Loucy (cell line): ENCODE measurements at regions not wholly inside any gene's neighbourhood (a gene's known extent, or its start where the extent isn't known, plus 50 kb on each side); places are given as distances from the start of the nearest gene placed in this dataset.
"Not testable (repeated sequence)": the region's sequence is repeated elsewhere in the genome, so short reads cannot be mapped to it uniquely, and the experiment has no call there.

Experiments
- H2AFZ ChIP-seq: fragments of 200-600 bp; sonication (generic); 2 replicates; pipeline ENCODE4 v1.6.0; 2016; ENCODE audit warnings: antibody characterized with exemption, mild to moderate bottlenecking, low read length, moderate library complexity
- H3F3A ChIP-seq: fragments of 200-600 bp; 2 replicates; pipeline ENCODE4 v1.6.0; 2016; ENCODE audit warnings: antibody characterized with exemption, low read depth, mild to moderate bottlenecking
- H3K27me3 ChIP-seq: fragments of 200-600 bp; sonication (generic); 2 replicates; pipeline ENCODE4 v1.6.1; 2014; ENCODE audit warnings: low read length, mild to moderate bottlenecking; ENCODE audit not compliant: insufficient read depth, poor library complexity, severe bottlenecking
- H3K36me3 ChIP-seq: fragments of 200-600 bp; sonication (generic); 2 replicates; pipeline ENCODE4 v1.6.1; 2016; ENCODE audit warnings: low read length; ENCODE audit not compliant: insufficient read depth
- H3K4me1 ChIP-seq: fragments of 200-600 bp; sonication (generic); 2 replicates; pipeline ENCODE4 v1.5.1; 2014; ENCODE audit warnings: low read length, mild to moderate bottlenecking; ENCODE audit not compliant: insufficient read depth, poor library complexity, severe bottlenecking
- H3K4me2 ChIP-seq: fragments of 200-600 bp; sonication (generic); 2 replicates; pipeline ENCODE4 v1.6.0; 2014; ENCODE audit warnings: antibody characterized with exemption, low read length, low read depth, mild to moderate bottlenecking; ENCODE audit not compliant: poor library complexity, severe bottlenecking
- H3K4me3 ChIP-seq: fragments of 200-600 bp; sonication (generic); 2 replicates; pipeline ENCODE4 v1.5.1; 2014; ENCODE audit warnings: low read length, mild to moderate bottlenecking, mixed read lengths; ENCODE audit not compliant: poor library complexity, severe bottlenecking
- H3K79me2 ChIP-seq: fragments of 200-600 bp; sonication (generic); 2 replicates; pipeline ENCODE4 v1.6.1; 2014; ENCODE audit warnings: low read length; ENCODE audit not compliant: insufficient read depth
- H3K9ac ChIP-seq: fragments of 200-600 bp; sonication (generic); 2 replicates; pipeline ENCODE4 v1.6.0; 2014; ENCODE audit warnings: mild to moderate bottlenecking, low read depth, low read length, moderate library complexity; ENCODE audit not compliant: poor library complexity, severe bottlenecking
- H3K9me2 ChIP-seq: fragments of 200-600 bp; sonication (generic); replicated peaks from 2 replicates; pipeline ENCODE4 v1.6.1; 2016; ENCODE audit warnings: low read depth, low read length, mixed read lengths
- H3K9me3 ChIP-seq: fragments of 200-600 bp; sonication (generic); 2 replicates; pipeline ENCODE4 v1.6.1; 2014; ENCODE audit warnings: mild to moderate bottlenecking, antibody characterized with exemption, low read length, low read depth; ENCODE audit not compliant: insufficient read depth
- H4K20me1 ChIP-seq: fragments of 200-600 bp; sonication (generic); 2 replicates; pipeline ENCODE4 v1.6.0; 2014; ENCODE audit warnings: antibody characterized with exemption, low read length, mild to moderate bottlenecking; ENCODE audit not compliant: insufficient read depth, poor library complexity, severe bottlenecking
- CTCF ChIP-seq: fragments of 200-600 bp; sonication (generic); conservative IDR thresholded peaks from 2 replicates; pipeline ENCODE4 v1.5.1; 2014; ENCODE audit warnings: mild to moderate bottlenecking, antibody characterized with exemption, low read length
- EZH2phosphoT487 ChIP-seq: fragments of 200-600 bp; IDR thresholded peaks from 2 replicates; pipeline ENCODE4 v1.6.1; 2018; ENCODE audit warnings: antibody characterized with exemption, mild to moderate bottlenecking, moderate library complexity, borderline replicate concordance

GRCh38 chr2:113372258-113372834, 65.1 kb upstream of the ZNG1B start:
- not testable (repeated sequence) for H3K4me3 ChIP-seq, H2AFZ ChIP-seq, H3K9me2 ChIP-seq, H3K4me2 ChIP-seq, H3K27me3 ChIP-seq, H3K9me3 ChIP-seq, H3K79me2 ChIP-seq, H4K20me1 ChIP-seq, H3F3A ChIP-seq, H3K4me1 ChIP-seq, H3K36me3 ChIP-seq, H3K9ac ChIP-seq

- Histone ChIP-seq H3K27me3 (no peaks in the 10 kb centered on the region), H2AFZ (no peak overlapping the region), H3K4me2 (no peak overlapping the region), H4K20me1 (no peaks in the 10 kb centered on the region), H3K36me3 (no peaks in the 10 kb centered on the region), H3K4me3 (no peak overlapping the region), H3K9ac (no peak overlapping the region), H3K79me2 (no peaks in the 10 kb centered on the region), H3K4me1 (peaks cover 8% of the 10 kb centered on the region), H3K9me2 (no peaks in the 10 kb centered on the region), H3F3A (no peaks in the 10 kb centered on the region), H3K9me3 (no peaks in the 10 kb centered on the region)
- TF ChIP-seq CTCF (peak; percentile 68), EZH2phosphoT487 (no peak)
These were observed 66.9 kb upstream of the ZNG1B start for GRCh38 chr2:113370478-113371091.

DNA sequence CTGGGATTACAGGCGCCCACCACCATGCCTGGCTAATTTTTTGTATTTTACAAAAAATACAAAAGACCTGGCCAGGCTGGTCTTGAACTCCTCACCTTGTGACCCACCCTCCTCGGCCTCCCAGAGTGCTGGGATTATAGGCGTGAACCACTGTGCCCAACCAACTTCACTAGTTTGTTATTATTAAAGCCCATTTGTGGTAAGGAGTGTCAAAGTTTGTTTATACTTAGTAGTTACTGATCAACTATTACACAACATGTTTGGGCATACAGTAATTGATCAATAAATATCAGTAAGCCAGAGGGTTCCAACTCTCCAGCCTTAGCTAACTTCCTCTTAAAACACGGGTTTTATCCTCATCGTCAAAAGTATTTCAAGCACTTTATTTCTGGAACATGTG, 67.5 kb upstream of the ZNG1B start:
- TF ChIP-seq EZH2phosphoT487, result no peak
- no peak for TF ChIP-seq CTCF
- Histone ChIP-seq H3K4me2 (no peak overlapping the region), H3K9me3 (no peaks in the 10 kb centered on the region)

DNA sequence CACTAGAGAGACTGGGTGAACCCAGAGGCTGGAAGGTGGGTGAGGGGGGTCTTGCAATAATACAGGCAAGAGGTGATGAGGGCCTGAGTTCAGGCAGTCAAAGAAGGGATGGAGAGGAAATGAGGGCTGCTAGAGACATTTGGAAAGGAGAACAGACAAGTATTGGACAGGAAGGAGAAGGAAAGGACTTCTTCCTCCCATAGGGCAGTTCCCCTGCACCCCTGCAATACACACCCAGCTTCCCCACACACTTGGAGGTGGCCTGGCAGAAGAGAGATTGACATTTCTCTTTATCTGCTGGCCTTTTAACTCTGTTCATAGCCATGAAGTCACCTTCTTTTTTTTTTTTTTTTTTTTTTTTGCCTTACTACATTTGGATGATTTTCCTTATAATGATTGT, 68.9 kb upstream of the ZNG1B start:
- not testable (repeated sequence) for H3K9me3 ChIP-seq, H3K27me3 ChIP-seq, H3K4me1 ChIP-seq, H3K36me3 ChIP-seq, H3K79me2 ChIP-seq, H3K4me3 ChIP-seq, H2AFZ ChIP-seq, H3K4me2 ChIP-seq, H3K9ac ChIP-seq, H3K9me2 ChIP-seq, H4K20me1 ChIP-seq, H3F3A ChIP-seq

More for the DNA sequence above, 67.5 kb upstream of the ZNG1B start:
- no peaks in the 10 kb centered on the region for H3F3A ChIP-seq
- no peaks in the 10 kb centered on the region for H3K9me2 ChIP-seq
- H3K9ac ChIP-seq, result no peak overlapping the region
- H3K4me1 ChIP-seq, result peaks cover 8% of the 10 kb centered on the region
- no peak overlapping the region for H3K4me3 ChIP-seq
- no peaks in the 10 kb centered on the region for H4K20me1 ChIP-seq
- no peaks in the 10 kb centered on the region for H3K79me2 ChIP-seq
- no peaks in the 10 kb centered on the region for H3K36me3 ChIP-seq
- H3K27me3 ChIP-seq, result no peaks in the 10 kb centered on the region
- H2AFZ ChIP-seq, result no peak overlapping the region

DNA sequence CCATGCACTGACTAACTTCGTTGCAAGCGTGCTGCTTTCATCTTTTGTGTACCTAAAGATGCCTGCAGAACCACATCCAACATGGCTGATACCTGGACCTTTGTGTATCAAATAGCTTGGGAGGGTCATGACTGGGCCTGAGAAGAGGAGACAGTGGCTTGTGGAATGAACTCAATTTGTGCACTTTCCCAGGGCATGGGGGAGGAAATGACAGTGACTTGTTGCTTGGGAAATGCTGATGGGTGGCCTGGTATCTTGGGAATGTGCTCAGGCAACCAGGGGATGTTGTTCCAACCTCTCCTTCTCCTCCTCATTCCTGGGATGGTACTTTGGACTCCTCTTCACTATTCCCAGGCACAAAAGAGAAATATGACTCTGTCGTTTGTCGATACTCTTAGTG, 70.7 kb upstream of the ZNG1B start:
- not testable (repeated sequence) for H2AFZ ChIP-seq, H4K20me1 ChIP-seq, H3K79me2 ChIP-seq, H3K36me3 ChIP-seq, H3K4me2 ChIP-seq, H3K4me1 ChIP-seq, H3K9me3 ChIP-seq, H3K9ac ChIP-seq, H3F3A ChIP-seq, H3K9me2 ChIP-seq, H3K27me3 ChIP-seq, H3K4me3 ChIP-seq
